ENCODE measurements at regions not wholly inside any gene's neighbourhood (a gene's known extent, or its start where the extent isn't known, plus 50 kb on each side); places are given as distances from the start of the nearest gene placed in this dataset.

GRCh38 chr18:35786365-35787042, 186.0 kb upstream of the RMP24 start:
- POLR2A ChIA-PET (ENCODE audit: unreplicated experiment) = no interaction called here
- H2AFZ ChIP-seq (ENCODE audit: low read length) = no peak overlapping the region
- no peak overlapping the region for H3K9ac ChIP-seq (ENCODE audit: low read length)
- H3K79me2 ChIP-seq (ENCODE audit: low read length) = no peaks in the 10 kb centered on the region
- no peaks in the 10 kb centered on the region for H4K20me1 ChIP-seq (ENCODE audit: low read length)
- H3K27ac ChIP-seq (ENCODE audit: low read length) = no peak overlapping the region
- CTCF ChIA-PET = no interaction called here
- no peaks in the 10 kb centered on the region for H3K4me1 ChIP-seq (ENCODE audit: insufficient read depth, low read length)
- H3F3A ChIP-seq (ENCODE audit: low read length, unreplicated experiment) = no peaks in the 10 kb centered on the region
- H3K9me2 ChIP-seq (replicated peaks; ENCODE audit: low read length) = no peaks in the 10 kb centered on the region
- BruUV-seq (replicated peaks) = no TSS peak
- H3K4me2 ChIP-seq (ENCODE audit: low read length) = no peak overlapping the region
- H3K36me3 ChIP-seq (ENCODE audit: low read depth, low read length) = no peaks in the 10 kb centered on the region
- ATAC-seq (no peak), DNase-seq (no peak)
- intact Hi-C loops (cut with micrococcal nuclease) = no loop called here
- no peak overlapping the region for H3K4me3 ChIP-seq (ENCODE audit: low read length)
- TF ChIP-seq EZH2phosphoT487 (IDR thresholded peaks at IDR 0.05; ENCODE audit: borderline replicate concordance, low read length) = no peak
- TF ChIP-seq CTCF (conservative IDR thresholded peaks at IDR 0.05; ENCODE audit: low read depth, low read length) = no peak
- no peak for TF ChIP-seq EZH2 (IDR thresholded peaks at IDR 0.05; ENCODE audit: low read length, unreplicated experiment)
- H3K9me3 ChIP-seq (ENCODE audit: low read length) = no peaks in the 10 kb centered on the region
- no peaks in the 10 kb centered on the region for H3K27me3 ChIP-seq (ENCODE audit: low read length)

GRCh38 chr18:35789543-35789942, 182.9 kb upstream of the RMP24 start:
- Histone ChIP-seq H3K79me2 (ENCODE audit: low read length) (no peaks in the 10 kb centered on the region), H3K9me3 (ENCODE audit: low read length) (no peaks in the 10 kb centered on the region), H3K9me2 (replicated peaks; ENCODE audit: low read length) (no peaks in the 10 kb centered on the region), H3K4me3 (ENCODE audit: low read length) (no peak overlapping the region), H3K27ac (ENCODE audit: low read length) (no peak overlapping the region), H3K36me3 (ENCODE audit: low read depth, low read length) (no peaks in the 10 kb centered on the region), H4K20me1 (ENCODE audit: low read length) (no peaks in the 10 kb centered on the region), H3K4me2 (ENCODE audit: low read length) (no peak overlapping the region), H3K9ac (ENCODE audit: low read length) (no peak overlapping the region), H3F3A (ENCODE audit: low read length, unreplicated experiment) (no peaks in the 10 kb centered on the region), H3K27me3 (ENCODE audit: low read length) (no peaks in the 10 kb centered on the region), H3K4me1 (ENCODE audit: insufficient read depth, low read length) (no peaks in the 10 kb centered on the region), H2AFZ (ENCODE audit: low read length) (no peak overlapping the region)
- DNase-seq = no peak
- intact Hi-C loops (cut with micrococcal nuclease) = no loop called here
- ATAC-seq = no peak
- no peak for TF ChIP-seq CTCF (conservative IDR thresholded peaks at IDR 0.05; ENCODE audit: low read depth, low read length)
- no peak for TF ChIP-seq EZH2phosphoT487 (IDR thresholded peaks at IDR 0.05; ENCODE audit: borderline replicate concordance, low read length)
- TF ChIP-seq EZH2 (IDR thresholded peaks at IDR 0.05; ENCODE audit: low read length, unreplicated experiment) = no peak
- BruUV-seq (replicated peaks) = no TSS peak
- ChIA-PET CTCF (no interaction called here), POLR2A (ENCODE audit: unreplicated experiment) (no interaction called here)

GRCh38 chr18:35797948-35798347, 174.5 kb upstream of the RMP24 start:
- BruUV-seq (replicated peaks) = no TSS peak
- H3K9me2 ChIP-seq (replicated peaks; ENCODE audit: low read length) = no peaks in the 10 kb centered on the region
- no peak for DNase-seq
- no peaks in the 10 kb centered on the region for H3F3A ChIP-seq (ENCODE audit: low read length, unreplicated experiment)
- CTCF ChIA-PET = no interaction called here
- H3K4me3 ChIP-seq (ENCODE audit: low read length) = no peak overlapping the region
- intact Hi-C loops (cut with micrococcal nuclease) = no loop called here
- no peak for ATAC-seq
- no peak overlapping the region for H3K4me2 ChIP-seq (ENCODE audit: low read length)
- no peaks in the 10 kb centered on the region for H3K79me2 ChIP-seq (ENCODE audit: low read length)
- H2AFZ ChIP-seq (ENCODE audit: low read length) = no peak overlapping the region
- no peaks in the 10 kb centered on the region for H3K36me3 ChIP-seq (ENCODE audit: low read depth, low read length)
- H4K20me1 ChIP-seq (ENCODE audit: low read length) = no peaks in the 10 kb centered on the region
- no peaks in the 10 kb centered on the region for H3K4me1 ChIP-seq (ENCODE audit: insufficient read depth, low read length)
- POLR2A ChIA-PET (ENCODE audit: unreplicated experiment) = no interaction called here
- no peak overlapping the region for H3K27ac ChIP-seq (ENCODE audit: low read length)
- TF ChIP-seq EZH2phosphoT487 (IDR thresholded peaks at IDR 0.05; ENCODE audit: borderline replicate concordance, low read length) (no peak), CTCF (conservative IDR thresholded peaks at IDR 0.05; ENCODE audit: low read depth, low read length) (no peak), EZH2 (IDR thresholded peaks at IDR 0.05; ENCODE audit: low read length, unreplicated experiment) (no peak)
- H3K9ac ChIP-seq (ENCODE audit: low read length) = no peak overlapping the region
- no peaks in the 10 kb centered on the region for H3K27me3 ChIP-seq (ENCODE audit: low read length)
- H3K9me3 ChIP-seq (ENCODE audit: low read length) = no peaks in the 10 kb centered on the region

Data from PC-3 (cell line).